ENCODE measurements at regions not wholly inside any gene's neighbourhood (a gene's known extent, or its start where the extent isn't known, plus 50 kb on each side); places are given as distances from the start of the nearest gene placed in this dataset.

DNA sequence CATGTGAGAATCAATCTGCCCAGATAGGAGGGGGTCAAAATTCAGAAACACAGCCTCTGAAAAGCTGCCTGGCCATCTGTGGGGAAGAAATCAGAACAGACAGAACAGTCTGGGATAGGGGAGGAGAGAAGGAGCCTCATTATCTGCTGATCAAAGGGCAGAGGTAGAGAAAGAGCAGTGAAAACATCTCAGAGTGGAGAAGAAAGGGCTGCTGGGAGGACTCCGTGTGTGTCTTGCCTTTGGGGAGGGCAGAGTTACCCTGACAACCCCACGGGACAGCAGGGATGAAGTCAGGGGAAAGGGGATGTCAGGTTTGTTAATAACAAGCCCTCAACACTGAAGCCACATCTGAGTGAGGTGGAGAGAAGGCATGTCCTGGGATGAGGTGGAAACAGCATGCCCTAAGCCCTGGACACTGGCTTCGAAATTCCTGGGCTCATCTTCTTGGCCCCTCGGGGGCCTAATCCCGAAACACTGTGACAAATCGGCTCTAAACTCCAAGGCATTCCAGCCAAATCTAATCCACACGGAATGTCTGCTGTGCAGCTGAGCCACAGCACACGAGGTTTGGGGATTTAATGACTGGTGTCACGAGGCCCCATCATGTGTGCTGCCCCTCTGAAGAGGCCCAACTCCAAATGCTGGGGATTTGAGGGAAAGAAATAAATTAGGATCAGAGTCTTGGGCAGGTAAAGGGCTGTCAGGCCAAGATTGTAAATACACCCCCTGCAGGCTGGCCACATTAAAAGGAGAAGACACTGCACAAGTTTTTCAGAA is 82.8 kb upstream of the FGFR2 start:
- TF ChIP-seq, protein P1, sequence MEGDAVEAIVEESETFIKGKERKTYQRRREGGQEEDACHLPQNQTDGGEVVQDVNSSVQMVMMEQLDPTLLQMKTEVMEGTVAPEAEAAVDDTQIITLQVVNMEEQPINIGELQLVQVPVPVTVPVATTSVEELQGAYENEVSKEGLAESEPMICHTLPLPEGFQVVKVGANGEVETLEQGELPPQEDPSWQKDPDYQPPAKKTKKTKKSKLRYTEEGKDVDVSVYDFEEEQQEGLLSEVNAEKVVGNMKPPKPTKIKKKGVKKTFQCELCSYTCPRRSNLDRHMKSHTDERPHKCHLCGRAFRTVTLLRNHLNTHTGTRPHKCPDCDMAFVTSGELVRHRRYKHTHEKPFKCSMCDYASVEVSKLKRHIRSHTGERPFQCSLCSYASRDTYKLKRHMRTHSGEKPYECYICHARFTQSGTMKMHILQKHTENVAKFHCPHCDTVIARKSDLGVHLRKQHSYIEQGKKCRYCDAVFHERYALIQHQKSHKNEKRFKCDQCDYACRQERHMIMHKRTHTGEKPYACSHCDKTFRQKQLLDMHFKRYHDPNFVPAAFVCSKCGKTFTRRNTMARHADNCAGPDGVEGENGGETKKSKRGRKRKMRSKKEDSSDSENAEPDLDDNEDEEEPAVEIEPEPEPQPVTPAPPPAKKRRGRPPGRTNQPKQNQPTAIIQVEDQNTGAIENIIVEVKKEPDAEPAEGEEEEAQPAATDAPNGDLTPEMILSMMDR (conservative IDR thresholded peaks at IDR 0.05 in 1 of 2, IDR thresholded peaks at IDR 0.05 in 1 of 2; ENCODE audit: extremely low read depth in 1 of 2, insufficient read depth in 1 of 2, low read depth in 1 of 2, low read length in 2 of 2), result no peak
- TF ChIP-seq EZH2 (IDR thresholded peaks at IDR 0.05; ENCODE audit: borderline replicate concordance, low read length), result no peak
